GM12874 (cell line): ENCODE measurements at regions not wholly inside any gene's neighbourhood (a gene's known extent, or its start where the extent isn't known, plus 50 kb on each side); places are given as distances from the start of the nearest gene placed in this dataset.

ENCODE experiments used
- TF ChIP-seq, protein P1 (sequence below): IDR thresholded peaks from 2 replicates; pipeline ENCODE4 v1.5.1; 2011; ENCODE audit warnings: low read depth, mild to moderate bottlenecking, control low read depth, low read length, moderate library complexity; ENCODE audit not compliant: insufficient read depth

- TF ChIP-seq, protein P1, sequence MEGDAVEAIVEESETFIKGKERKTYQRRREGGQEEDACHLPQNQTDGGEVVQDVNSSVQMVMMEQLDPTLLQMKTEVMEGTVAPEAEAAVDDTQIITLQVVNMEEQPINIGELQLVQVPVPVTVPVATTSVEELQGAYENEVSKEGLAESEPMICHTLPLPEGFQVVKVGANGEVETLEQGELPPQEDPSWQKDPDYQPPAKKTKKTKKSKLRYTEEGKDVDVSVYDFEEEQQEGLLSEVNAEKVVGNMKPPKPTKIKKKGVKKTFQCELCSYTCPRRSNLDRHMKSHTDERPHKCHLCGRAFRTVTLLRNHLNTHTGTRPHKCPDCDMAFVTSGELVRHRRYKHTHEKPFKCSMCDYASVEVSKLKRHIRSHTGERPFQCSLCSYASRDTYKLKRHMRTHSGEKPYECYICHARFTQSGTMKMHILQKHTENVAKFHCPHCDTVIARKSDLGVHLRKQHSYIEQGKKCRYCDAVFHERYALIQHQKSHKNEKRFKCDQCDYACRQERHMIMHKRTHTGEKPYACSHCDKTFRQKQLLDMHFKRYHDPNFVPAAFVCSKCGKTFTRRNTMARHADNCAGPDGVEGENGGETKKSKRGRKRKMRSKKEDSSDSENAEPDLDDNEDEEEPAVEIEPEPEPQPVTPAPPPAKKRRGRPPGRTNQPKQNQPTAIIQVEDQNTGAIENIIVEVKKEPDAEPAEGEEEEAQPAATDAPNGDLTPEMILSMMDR = no peak
Observed at GRCh38 chr9:104280178-104280560, 186.1 kb downstream of the SMC2 start.

- TF ChIP-seq, protein P1 = no peak
Observed at GRCh38 chr9:104280711-104281110, 186.6 kb downstream of the SMC2 start.

- TF ChIP-seq, protein P1 = no peak
Observed at GRCh38 chr9:104286187-104286586, 192.1 kb downstream of the SMC2 start.

DNA sequence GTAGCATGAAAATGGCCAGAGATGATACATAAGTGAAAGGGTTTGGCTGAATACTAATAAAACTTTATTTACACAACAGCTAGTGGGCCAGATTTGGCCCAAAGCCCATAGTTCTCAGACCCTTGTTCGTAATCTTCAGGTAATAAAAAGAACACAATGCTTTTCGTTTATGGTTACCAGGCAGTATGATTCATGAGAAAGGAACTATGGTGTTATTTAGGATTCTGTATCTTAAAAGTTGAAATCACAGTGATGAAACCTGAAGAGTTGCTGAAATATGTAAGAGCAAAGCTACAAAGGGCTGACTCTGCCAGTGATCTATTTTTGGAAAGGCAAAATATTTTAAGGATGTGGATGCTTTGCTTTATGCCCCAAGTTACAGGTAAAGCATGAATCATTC, 192.7 kb downstream of the SMC2 start:
- TF ChIP-seq, protein P1 = no peak

DNA sequence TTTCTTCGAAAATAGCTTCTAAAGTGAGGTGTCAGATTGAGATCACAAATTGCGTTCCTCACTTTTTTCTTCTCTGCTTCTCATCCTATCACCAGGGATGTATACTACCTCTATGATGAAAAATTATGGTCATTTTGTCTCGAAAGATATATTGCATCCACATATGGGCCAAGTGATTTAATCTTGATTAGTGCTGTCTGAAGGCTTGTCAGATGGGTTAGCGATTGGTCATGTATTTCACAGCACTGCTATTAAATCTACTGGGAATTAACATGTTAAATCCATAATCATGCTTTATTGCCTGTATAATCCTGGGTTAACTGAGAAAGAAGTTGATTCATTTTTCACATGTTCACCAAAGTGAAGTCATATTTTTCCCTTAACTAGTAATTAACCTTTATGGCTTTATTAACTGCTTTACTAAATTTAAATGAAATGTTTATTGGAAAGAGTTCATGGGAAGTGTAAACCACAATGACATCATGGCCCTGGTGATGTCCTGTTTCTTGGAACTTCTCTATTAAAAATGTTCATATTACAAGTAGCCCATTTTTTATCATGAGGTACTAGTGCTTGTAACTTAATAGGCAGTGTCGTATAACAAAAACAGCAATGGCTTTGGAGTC, 193.3 kb downstream of the SMC2 start:
- TF ChIP-seq, protein P1 = no peak

DNA sequence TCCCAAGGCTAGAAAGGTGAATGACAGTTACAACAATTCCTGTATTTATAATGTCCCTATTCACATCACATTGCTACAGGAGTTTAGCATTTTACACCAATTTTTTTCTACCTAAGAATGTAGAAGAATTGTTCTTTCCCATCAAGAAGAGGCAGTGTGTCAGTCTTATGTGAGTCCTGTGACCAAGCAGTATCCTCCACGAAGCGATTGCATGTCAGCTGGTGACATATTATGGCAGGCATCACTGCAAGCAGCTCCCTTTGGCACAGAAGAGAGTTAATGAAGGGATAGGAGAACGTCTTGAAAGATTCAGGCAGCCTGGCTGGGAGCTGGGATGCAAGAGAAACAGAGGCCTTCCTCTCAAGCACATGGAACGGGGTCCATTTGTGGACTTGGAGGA, 199.8 kb downstream of the SMC2 start:
- TF ChIP-seq, protein P1 = no peak

GRCh38 chr9:104300124-104300523, 203.9 kb upstream of the OR13F1 start:
- TF ChIP-seq, protein P1 = no peak
